ENCODE measurements at regions not wholly inside any gene's neighbourhood (a gene's known extent, or its start where the extent isn't known, plus 50 kb on each side); places are given as distances from the start of the nearest gene placed in this dataset.

DNA sequence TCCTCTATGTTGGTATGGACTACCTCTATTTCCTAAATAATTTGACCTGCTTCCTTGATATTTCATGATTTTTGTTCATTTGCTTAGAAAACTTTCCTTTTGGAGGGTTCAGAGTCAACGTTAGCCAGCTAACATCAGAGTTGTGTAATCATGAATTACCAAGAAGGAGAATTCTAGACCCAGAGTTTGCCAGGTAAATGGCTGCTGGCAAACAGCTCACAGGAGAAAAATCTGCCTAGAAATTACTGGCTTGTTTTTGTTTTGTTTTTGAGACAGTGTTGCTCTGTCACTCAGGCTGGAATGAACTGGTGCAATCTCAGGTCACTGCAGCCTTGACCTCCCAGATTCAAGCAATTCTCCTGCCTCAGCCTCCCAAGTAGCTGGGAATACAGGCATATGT is 111.4 kb upstream of the SALL1 start:
- no peak for TF ChIP-seq CTCF (IDR thresholded peaks at IDR 0.05; ENCODE audit: poor library complexity)
- no peak for TF ChIP-seq EZH2 (IDR thresholded peaks at IDR 0.05; ENCODE audit: borderline replicate concordance)
- no peak for TF ChIP-seq EZH2phosphoT487 (IDR thresholded peaks at IDR 0.05; ENCODE audit: low read depth, severe bottlenecking, unreplicated experiment)
